ENCODE measurements at regions not wholly inside any gene's neighbourhood (a gene's known extent, or its start where the extent isn't known, plus 50 kb on each side); places are given as distances from the start of the nearest gene placed in this dataset.

DNA sequence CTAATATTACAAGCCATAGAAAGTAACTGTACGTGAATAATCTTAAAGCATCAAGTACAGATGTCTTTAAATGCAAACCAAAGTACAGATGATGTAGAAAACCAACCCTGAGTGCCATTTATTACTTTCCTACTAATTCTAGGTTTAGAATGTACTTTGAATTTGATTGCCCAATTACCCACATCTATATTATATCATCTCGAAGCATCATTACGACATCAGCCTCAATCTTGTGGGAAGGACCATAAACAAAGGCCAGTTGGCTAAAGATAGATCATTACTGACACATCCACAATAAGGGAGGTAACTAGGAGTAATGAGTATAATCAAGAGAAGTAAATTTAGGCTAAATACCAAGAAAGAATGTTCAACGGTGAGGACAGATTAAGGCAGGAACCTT is 478.9 kb downstream of the BCAT1 start:
- Histone ChIP-seq H3K27me3 (ENCODE audit: low read length) (no peaks in the 10 kb centered on the region), H3K4me3 (ENCODE audit: low read length) (no peak overlapping the region), H4K20me1 (ENCODE audit: low read length) (no peaks in the 10 kb centered on the region), H3K36me3 (ENCODE audit: low read depth, low read length) (no peaks in the 10 kb centered on the region), H3K27ac (ENCODE audit: low read length) (no peak overlapping the region), H2AFZ (ENCODE audit: low read length) (no peak overlapping the region), H3K9ac (ENCODE audit: low read length) (no peak overlapping the region), H3F3A (ENCODE audit: low read length, unreplicated experiment) (no peaks in the 10 kb centered on the region), H3K79me2 (ENCODE audit: low read length) (no peaks in the 10 kb centered on the region), H3K9me3 (ENCODE audit: low read length) (no peaks in the 10 kb centered on the region), H3K4me2 (ENCODE audit: low read length) (no peak overlapping the region), H3K4me1 (ENCODE audit: insufficient read depth, low read length) (no peaks in the 10 kb centered on the region), H3K9me2 (replicated peaks; ENCODE audit: low read length) (no peaks in the 10 kb centered on the region)
- intact Hi-C loops (cut with micrococcal nuclease): no loop called here
- BruUV-seq (replicated peaks): no TSS peak
- POLR2A ChIA-PET (ENCODE audit: unreplicated experiment): no interaction called here
- DNase-seq (no peak), ATAC-seq (no peak)
- TF ChIP-seq, protein P1, sequence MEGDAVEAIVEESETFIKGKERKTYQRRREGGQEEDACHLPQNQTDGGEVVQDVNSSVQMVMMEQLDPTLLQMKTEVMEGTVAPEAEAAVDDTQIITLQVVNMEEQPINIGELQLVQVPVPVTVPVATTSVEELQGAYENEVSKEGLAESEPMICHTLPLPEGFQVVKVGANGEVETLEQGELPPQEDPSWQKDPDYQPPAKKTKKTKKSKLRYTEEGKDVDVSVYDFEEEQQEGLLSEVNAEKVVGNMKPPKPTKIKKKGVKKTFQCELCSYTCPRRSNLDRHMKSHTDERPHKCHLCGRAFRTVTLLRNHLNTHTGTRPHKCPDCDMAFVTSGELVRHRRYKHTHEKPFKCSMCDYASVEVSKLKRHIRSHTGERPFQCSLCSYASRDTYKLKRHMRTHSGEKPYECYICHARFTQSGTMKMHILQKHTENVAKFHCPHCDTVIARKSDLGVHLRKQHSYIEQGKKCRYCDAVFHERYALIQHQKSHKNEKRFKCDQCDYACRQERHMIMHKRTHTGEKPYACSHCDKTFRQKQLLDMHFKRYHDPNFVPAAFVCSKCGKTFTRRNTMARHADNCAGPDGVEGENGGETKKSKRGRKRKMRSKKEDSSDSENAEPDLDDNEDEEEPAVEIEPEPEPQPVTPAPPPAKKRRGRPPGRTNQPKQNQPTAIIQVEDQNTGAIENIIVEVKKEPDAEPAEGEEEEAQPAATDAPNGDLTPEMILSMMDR (conservative IDR thresholded peaks at IDR 0.05; ENCODE audit: low read depth, low read length): no peak
- TF ChIP-seq EZH2phosphoT487 (IDR thresholded peaks at IDR 0.05; ENCODE audit: borderline replicate concordance, low read length) (no peak), EZH2 (IDR thresholded peaks at IDR 0.05; ENCODE audit: low read length, unreplicated experiment) (no peak)
- CTCF ChIA-PET: no interaction called here

DNA sequence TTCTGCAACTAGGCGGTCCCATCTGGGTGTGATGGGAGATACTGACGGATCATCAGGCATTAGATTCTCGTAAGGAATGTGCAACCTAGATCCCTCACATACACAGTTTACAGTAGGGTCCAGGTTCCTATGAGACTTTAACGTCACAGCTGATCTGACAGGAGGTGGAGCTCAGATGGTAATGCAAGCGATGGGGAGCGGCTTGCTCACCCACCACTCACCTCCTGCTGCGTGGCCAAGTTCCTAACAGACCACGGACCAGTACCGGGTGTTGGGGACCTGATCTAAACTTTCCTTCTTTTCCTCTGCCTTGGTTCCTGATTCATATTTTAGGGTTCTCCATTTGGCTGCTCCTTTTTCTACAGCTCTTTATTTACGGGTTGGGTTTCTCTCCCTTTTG is 479.8 kb downstream of the BCAT1 start:
- H3F3A ChIP-seq (ENCODE audit: low read length, unreplicated experiment): no peaks in the 10 kb centered on the region
- H2AFZ ChIP-seq (ENCODE audit: low read length): no peak overlapping the region
- no peaks in the 10 kb centered on the region for H3K27me3 ChIP-seq (ENCODE audit: low read length)
- H3K9me2 ChIP-seq (replicated peaks; ENCODE audit: low read length): no peaks in the 10 kb centered on the region
- no peak overlapping the region for H3K27ac ChIP-seq (ENCODE audit: low read length)
- H4K20me1 ChIP-seq (ENCODE audit: low read length): no peaks in the 10 kb centered on the region
- BruUV-seq (replicated peaks): no TSS peak
- POLR2A ChIA-PET (ENCODE audit: unreplicated experiment): no interaction called here
- CTCF ChIA-PET: no interaction called here
- H3K79me2 ChIP-seq (ENCODE audit: low read length): no peaks in the 10 kb centered on the region
- no peak for DNase-seq
- TF ChIP-seq, protein P1 (conservative IDR thresholded peaks at IDR 0.05; ENCODE audit: low read depth, low read length): no peak
- no peak overlapping the region for H3K9ac ChIP-seq (ENCODE audit: low read length)
- intact Hi-C loops (cut with micrococcal nuclease): no loop called here
- no peak overlapping the region for H3K4me2 ChIP-seq (ENCODE audit: low read length)
- H3K36me3 ChIP-seq (ENCODE audit: low read depth, low read length): no peaks in the 10 kb centered on the region
- H3K4me1 ChIP-seq (ENCODE audit: insufficient read depth, low read length): no peaks in the 10 kb centered on the region
- ATAC-seq: no peak
- H3K9me3 ChIP-seq (ENCODE audit: low read length): no peaks in the 10 kb centered on the region
- H3K4me3 ChIP-seq (ENCODE audit: low read length): no peak overlapping the region

DNA sequence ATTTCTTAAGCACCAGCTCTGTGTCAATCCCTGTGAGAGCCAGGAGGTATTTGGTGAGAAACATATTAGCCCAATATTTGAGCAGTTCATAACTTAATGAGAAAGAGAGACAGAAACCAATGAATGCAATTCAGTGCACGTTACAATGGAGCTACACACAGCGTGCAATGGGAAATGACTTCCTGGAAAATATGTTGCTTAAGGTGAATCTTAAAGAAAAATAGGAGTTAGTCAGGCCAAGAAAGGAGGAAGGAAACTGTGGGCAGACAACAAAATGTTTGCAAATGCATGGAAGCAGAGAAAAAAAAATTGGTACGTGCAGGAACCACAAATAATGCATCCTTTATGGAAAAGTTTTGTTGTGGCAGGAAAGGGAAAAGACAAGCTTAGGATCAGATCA is 481.7 kb downstream of the BCAT1 start:
- Histone ChIP-seq H3K4me3 (ENCODE audit: low read length) (no peak overlapping the region), H3K27me3 (ENCODE audit: low read length) (0 out of 2 replicates have a peak, but pooled peaks cover 6% of the 10 kb centered on the region), H3K4me2 (ENCODE audit: low read length) (no peak overlapping the region), H3K27ac (ENCODE audit: low read length) (no peak overlapping the region), H3K4me1 (ENCODE audit: insufficient read depth, low read length) (no peaks in the 10 kb centered on the region), H2AFZ (ENCODE audit: low read length) (no peak overlapping the region), H3K9ac (ENCODE audit: low read length) (no peak overlapping the region), H3K9me3 (ENCODE audit: low read length) (no peaks in the 10 kb centered on the region), H3K9me2 (replicated peaks; ENCODE audit: low read length) (no peaks in the 10 kb centered on the region), H3K79me2 (ENCODE audit: low read length) (no peaks in the 10 kb centered on the region), H3K36me3 (ENCODE audit: low read depth, low read length) (no peaks in the 10 kb centered on the region), H4K20me1 (ENCODE audit: low read length) (no peaks in the 10 kb centered on the region), H3F3A (ENCODE audit: low read length, unreplicated experiment) (no peaks in the 10 kb centered on the region)
- DNase-seq (no peak), ATAC-seq (no peak)
- ChIA-PET POLR2A (ENCODE audit: unreplicated experiment) (no interaction called here), CTCF (no interaction called here)
- intact Hi-C loops (cut with micrococcal nuclease): no loop called here
- TF ChIP-seq, protein P1 (conservative IDR thresholded peaks at IDR 0.05; ENCODE audit: low read depth, low read length): no peak
- TF ChIP-seq EZH2 (IDR thresholded peaks at IDR 0.05; ENCODE audit: low read length, unreplicated experiment) (no peak), EZH2phosphoT487 (IDR thresholded peaks at IDR 0.05; ENCODE audit: borderline replicate concordance, low read length) (no peak)
- no TSS peak for BruUV-seq (replicated peaks)

All from PC-3 (cell line).